HG03442 (cell line): ENCODE measurements at regions not wholly inside any gene's neighbourhood (a gene's known extent, or its start where the extent isn't known, plus 50 kb on each side); places are given as distances from the start of the nearest gene placed in this dataset.
"Not testable (repeated sequence)": the region's sequence is repeated elsewhere in the genome, so short reads cannot be mapped to it uniquely, and the experiment has no call there.

ENCODE experiments used
- ATAC-seq: cut with Tn5 transposase; IDR thresholded peaks from one replicate; pipeline ENCODE4 v1.9.1; 2021; ENCODE audit warnings: mild to moderate bottlenecking, moderate library complexity; ENCODE audit not compliant: unreplicated experiment

GRCh38 chr4:30124621-30125020 lies 595.5 kb upstream of the PCDH7 start:
- not testable (repeated sequence) for ATAC-seq

- ATAC-seq: no peak
Observed at GRCh38 chr4:30125868-30126267, 594.3 kb upstream of the PCDH7 start.

GRCh38 chr4:30126351-30126750 lies 593.8 kb upstream of the PCDH7 start:
- ATAC-seq: no peak

GRCh38 chr4:30148828-30149227 lies 571.3 kb upstream of the PCDH7 start:
- not testable (repeated sequence) for ATAC-seq

GRCh38 chr4:30149539-30149938 lies 570.6 kb upstream of the PCDH7 start:
- ATAC-seq: not testable (repeated sequence)

GRCh38 chr4:30153427-30153826 lies 566.7 kb upstream of the PCDH7 start:
- no peak for ATAC-seq

- no peak for ATAC-seq
Observed at GRCh38 chr4:30160140-30160539, 560.0 kb upstream of the PCDH7 start.

GRCh38 chr4:30172416-30172815 lies 547.8 kb upstream of the PCDH7 start:
- no peak for ATAC-seq

- no peak for ATAC-seq
Observed at GRCh38 chr4:30181512-30181911, 538.7 kb upstream of the PCDH7 start.

- ATAC-seq: no peak
Observed at GRCh38 chr4:30181918-30182317, 538.3 kb upstream of the PCDH7 start.

GRCh38 chr4:30182786-30183185 lies 537.4 kb upstream of the PCDH7 start:
- no peak for ATAC-seq

GRCh38 chr4:30191902-30192301 lies 528.3 kb upstream of the PCDH7 start:
- no peak for ATAC-seq

GRCh38 chr4:30207389-30207788 lies 512.8 kb upstream of the PCDH7 start:
- ATAC-seq: no peak

GRCh38 chr4:30208731-30209435 lies 511.3 kb upstream of the PCDH7 start:
- ATAC-seq: no peak

- ATAC-seq: not testable (repeated sequence)
Observed at GRCh38 chr4:30215973-30216372, 504.2 kb upstream of the PCDH7 start.

- no peak for ATAC-seq
Observed at GRCh38 chr4:30245140-30245539, 475.0 kb upstream of the PCDH7 start.

GRCh38 chr4:30256116-30256832 lies 463.9 kb upstream of the PCDH7 start:
- no peak for ATAC-seq

GRCh38 chr4:30258949-30259348 lies 461.2 kb upstream of the PCDH7 start:
- no peak for ATAC-seq

GRCh38 chr4:30262379-30262778 lies 457.8 kb upstream of the PCDH7 start:
- ATAC-seq: no peak

- ATAC-seq: no peak
Observed at GRCh38 chr4:30264465-30264864, 455.7 kb upstream of the PCDH7 start.

- ATAC-seq: no peak
Observed at GRCh38 chr4:30265716-30266115, 454.5 kb upstream of the PCDH7 start.

GRCh38 chr4:30268370-30268769 lies 451.8 kb upstream of the PCDH7 start:
- no peak for ATAC-seq
